Gastrocnemius medialis (tissue), 4 donors: ENCODE measurements at regions not wholly inside any gene's neighbourhood (a gene's known extent, or its start where the extent isn't known, plus 50 kb on each side); places are given as distances from the start of the nearest gene placed in this dataset.

Source experiments
- CTCF ChIP-seq, 5 experiments: fragments of 450-650 bp in 3 of 5; fragments of 200-600 bp in 2 of 5; sonication (generic) in 2 of 5; IDR thresholded peaks in 4 of 5; conservative IDR thresholded peaks in 1 of 5; 1 replicate in 4 of 5; 2 replicates in 1 of 5; pipeline ENCODE4 v1.5.1; 2016 to 2019; ENCODE audit warnings: antibody characterized with exemption in 5 of 5, mild to moderate bottlenecking in 3 of 5, moderate library complexity in 3 of 5
- POLR2A ChIP-seq, 2 donors: fragments of 450-650 bp; IDR thresholded peaks; one replicate each; pipeline ENCODE4 v1.6.1; 2017; ENCODE audit warnings: antibody characterized with exemption in 2 of 2, mild to moderate bottlenecking in 2 of 2, moderate library complexity in 2 of 2

- TF ChIP-seq CTCF (IDR thresholded peaks at IDR 0.05 in 4 of 5, conservative IDR thresholded peaks at IDR 0.05 in 1 of 5), result no peak
- TF ChIP-seq POLR2A (IDR thresholded peaks at IDR 0.05), result no peak
Measured at GRCh38 chr3:6125520-6125919, 735.4 kb upstream of the GRM7 start.
